Embryonic facial prominence (tissue), 1 donor: ENCODE measurements at regions not wholly inside any gene's neighbourhood (a gene's known extent, or its start where the extent isn't known, plus 50 kb on each side); places are given as distances from the start of the nearest gene placed in this dataset.

Source experiments
- DNase-seq: peaks from one replicate; pipeline ENCODE4 v3.0.0-alpha.2; 2016; ENCODE audit errors: extremely low spot score

- DNase-seq, result peak; percentile 58
These were observed 150.8 kb upstream of the KCNMB2 start for GRCh38 chr3:178385280-178385952.

DNA sequence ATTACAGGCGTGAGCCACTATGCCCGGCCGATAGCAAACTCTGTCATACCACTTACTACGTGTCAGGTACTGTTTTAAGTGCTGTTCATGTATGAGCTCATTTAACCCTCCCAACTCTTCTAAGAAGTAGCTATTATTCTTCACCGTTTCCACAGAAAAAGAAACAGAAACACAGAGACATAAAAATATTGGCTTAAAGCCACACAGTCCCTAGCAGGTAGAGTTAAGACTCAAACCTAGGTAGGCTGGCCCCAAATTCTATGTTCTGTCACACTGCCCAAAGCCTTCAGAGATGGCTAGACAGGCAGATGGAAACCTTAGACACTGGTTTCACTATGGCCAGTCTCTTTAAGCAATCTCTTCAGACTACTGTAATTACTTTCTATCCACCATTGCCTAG is 149.8 kb upstream of the KCNMB2 start:
- no peak for DNase-seq

GRCh38 chr3:178386880-178387279 is 149.4 kb upstream of the KCNMB2 start:
- no peak for DNase-seq

GRCh38 chr3:178388473-178388872 is 147.8 kb upstream of the KCNMB2 start:
- no peak for DNase-seq

GRCh38 chr3:178389258-178389657 is 147.0 kb upstream of the KCNMB2 start:
- DNase-seq, result no peak

DNA sequence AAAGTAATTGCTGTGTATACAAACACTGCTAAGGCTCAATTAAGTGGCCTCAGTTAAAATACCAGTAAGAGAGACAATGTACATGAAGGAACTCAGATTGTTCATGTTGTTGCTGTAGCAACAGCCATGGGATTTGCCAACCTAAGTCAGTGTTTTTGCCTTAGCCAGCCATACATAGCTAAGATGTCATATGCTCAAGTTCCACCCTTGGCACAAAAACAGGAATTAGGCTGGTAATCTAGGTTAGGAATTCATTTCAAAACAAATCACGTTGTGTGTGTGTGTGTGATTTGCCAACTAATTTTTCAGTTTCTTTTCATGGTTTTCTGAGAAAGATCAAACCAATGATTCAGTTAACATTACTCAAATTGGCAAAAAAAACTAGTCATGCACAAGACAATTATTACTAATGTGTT is 143.7 kb upstream of the KCNMB2 start:
- no peak for DNase-seq

GRCh38 chr3:178393146-178393545 is 143.1 kb upstream of the KCNMB2 start:
- DNase-seq, result no peak

DNA sequence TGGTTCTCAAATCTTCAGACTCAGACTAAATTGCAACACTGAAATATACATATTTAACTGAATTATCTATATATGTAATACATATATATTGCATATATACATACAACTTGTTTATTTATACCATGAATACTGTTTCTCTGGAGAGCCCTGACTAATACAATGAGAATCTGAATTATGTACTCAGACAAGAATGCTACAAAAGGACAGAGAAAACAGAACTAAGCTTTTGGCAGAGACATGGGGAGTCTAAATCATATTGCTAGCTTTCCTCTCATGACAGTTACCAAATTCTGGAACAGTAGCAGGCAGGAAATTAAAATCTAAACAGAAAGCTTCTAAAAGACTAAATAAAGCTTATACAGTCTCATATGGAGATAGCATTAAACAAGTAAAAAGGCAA is 142.4 kb upstream of the KCNMB2 start:
- no peak for DNase-seq

GRCh38 chr3:178396318-178396717 is 139.9 kb upstream of the KCNMB2 start:
- no peak for DNase-seq

GRCh38 chr3:178397202-178397601 is 139.0 kb upstream of the KCNMB2 start:
- DNase-seq, result no peak

DNA sequence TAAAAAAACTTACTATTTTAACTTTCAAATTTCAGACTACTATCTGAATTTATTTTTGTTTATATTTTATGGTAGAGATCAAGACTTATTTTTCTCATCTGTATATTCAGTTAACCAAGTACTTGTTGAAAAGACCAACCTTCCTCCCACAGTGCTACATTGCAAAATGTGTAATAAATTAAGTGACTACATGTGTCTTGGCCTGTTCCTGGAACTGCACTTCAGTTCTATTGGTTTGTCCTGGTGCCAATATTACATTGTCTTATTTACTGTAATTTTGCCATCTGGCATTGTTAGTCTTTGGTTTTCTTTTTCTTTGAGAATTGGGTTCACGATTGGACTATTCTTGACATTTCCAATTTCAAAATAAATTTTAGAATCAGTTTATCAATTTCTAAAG is 138.4 kb upstream of the KCNMB2 start:
- DNase-seq, result no peak

GRCh38 chr3:178404961-178405360 is 131.3 kb upstream of the KCNMB2 start:
- no peak for DNase-seq

DNA sequence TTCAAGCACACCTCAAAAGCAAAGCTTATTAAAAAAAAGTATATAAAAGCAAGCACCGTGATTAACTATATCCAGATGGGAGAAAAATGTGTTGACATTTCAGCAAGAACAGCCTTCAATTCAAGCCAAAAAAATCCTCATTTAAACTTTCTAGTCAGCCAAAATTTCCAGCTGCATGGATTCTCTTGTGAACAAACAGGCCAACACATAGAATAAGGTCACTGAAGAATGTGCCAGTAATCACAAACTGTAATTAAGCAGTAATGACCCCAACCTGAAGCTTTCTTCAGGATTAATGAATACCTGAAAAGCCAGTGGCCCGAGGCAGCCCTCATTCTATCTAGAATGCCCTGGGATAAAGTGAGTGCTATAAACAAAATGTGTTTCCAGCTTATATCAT is 130.7 kb upstream of the KCNMB2 start:
- DNase-seq, result peak; percentile 49

DNA sequence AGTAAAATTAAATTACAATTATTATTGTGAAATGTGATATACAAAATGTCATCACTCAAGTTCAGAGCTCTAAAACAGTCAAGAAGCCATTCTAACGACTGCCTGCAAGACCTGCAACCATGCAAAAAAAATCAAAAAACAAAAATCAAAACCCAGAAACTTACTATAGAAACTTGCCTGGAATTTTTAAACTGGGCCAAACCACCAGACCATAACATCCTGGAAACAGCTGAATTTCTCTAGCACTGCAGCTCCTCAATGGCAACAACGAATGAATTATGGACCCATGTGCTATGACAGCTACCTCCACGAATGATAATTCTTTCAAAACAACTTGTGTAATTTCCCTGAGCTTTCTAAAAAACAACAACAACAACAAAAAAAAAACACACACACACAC is 130.0 kb upstream of the KCNMB2 start:
- peak; percentile 39 for DNase-seq

DNA sequence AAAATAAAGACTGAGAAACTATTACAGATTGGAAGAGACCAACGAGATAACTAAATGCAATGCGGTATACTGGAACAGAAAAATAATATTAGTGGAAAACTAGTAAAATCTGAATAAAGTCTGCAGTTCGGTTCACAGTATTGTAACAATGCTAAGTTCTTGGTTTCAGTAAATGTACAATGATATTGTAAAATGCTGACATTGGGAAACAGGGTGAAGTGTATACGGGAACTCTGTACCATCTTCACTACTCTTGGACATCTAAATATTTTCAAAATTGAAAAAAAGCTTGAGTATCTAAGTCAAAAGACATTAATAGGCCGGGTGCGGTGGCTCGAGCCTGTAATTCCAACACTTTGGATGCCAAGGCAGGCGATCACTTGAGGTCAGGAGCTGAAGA is 120.9 kb upstream of the KCNMB2 start:
- DNase-seq, result no peak

GRCh38 chr3:178417736-178418135 is 118.5 kb upstream of the KCNMB2 start:
- no peak for DNase-seq

DNA sequence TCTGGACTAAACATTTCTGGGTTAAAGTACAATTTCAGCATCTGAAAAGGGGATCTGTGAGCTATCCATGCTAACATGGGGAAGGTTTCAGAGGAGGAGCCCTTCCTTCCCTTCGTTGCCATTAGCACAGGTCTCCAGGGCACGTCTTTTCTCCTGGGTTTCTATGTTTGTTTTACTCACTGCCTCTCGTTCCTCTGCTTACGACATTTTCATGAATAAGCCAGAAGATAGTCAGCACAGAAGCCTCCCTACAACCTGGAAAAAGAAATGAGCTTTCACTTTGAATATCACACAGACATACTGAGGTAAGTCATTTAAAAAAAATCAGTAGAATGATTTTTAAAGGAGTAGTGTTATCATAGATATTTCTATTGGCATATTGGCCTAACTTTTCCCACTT is 117.2 kb upstream of the KCNMB2 start:
- DNase-seq, result no peak

GRCh38 chr3:178420033-178420432 is 116.2 kb upstream of the KCNMB2 start:
- no peak for DNase-seq

GRCh38 chr3:178421069-178421468 is 115.2 kb upstream of the KCNMB2 start:
- no peak for DNase-seq

DNA sequence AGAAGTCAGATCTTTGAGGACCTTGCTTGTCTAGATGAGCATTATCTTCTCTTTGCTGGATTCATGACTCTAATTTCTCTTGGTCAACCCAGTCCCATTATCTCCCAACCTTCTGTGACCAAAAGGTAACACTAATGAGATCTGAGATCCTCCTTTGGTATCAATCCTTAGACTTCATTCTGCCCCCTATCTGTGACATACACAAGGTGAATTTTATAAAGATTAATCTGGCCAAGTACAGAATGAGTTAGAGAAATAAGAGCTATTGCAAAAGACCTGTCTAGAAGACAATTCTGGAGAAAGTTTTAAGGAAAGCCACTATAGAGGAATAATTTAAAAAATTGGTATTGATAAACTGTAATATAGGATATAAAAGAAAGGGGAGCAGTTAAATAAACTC is 113.8 kb upstream of the KCNMB2 start:
- DNase-seq, result no peak

- no peak for DNase-seq
These were observed 108.2 kb upstream of the KCNMB2 start for GRCh38 chr3:178428037-178428436.

GRCh38 chr3:178434206-178434805 is 101.9 kb upstream of the KCNMB2 start:
- DNase-seq, result no peak

DNA sequence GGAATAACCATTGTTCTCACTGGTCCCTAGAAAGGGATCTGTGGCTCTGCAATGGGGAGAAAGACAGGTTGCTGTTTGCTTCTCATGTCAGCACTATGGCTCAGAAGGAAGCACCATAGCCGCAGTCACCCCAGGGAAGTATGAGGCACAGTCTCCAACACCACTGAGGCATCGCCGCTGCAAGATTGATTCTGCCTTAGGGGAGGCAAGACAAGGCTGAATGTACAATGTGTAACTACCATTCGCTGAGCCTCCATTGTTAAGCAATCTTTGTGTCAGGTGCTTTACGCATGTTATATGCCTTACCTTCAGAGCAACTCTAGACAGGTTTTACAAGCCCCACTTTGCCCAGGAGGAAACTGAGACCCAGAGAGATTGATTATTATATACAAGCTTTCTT is 100.7 kb upstream of the KCNMB2 start:
- DNase-seq, result no peak

GRCh38 chr3:178436773-178437172 is 99.5 kb upstream of the KCNMB2 start:
- peak; percentile 31 for DNase-seq
